ENCODE measurements at regions not wholly inside any gene's neighbourhood (a gene's known extent, or its start where the extent isn't known, plus 50 kb on each side); places are given as distances from the start of the nearest gene placed in this dataset.

- peaks cover 0 to 17% (median 0%) of the 10 kb centered on the region in 7 donors for H3K27me3 ChIP-seq
- H3K27ac ChIP-seq = no peak overlapping the region
- intact Hi-C loops (cut with DNase I) = no loop called here
- no peaks in the 10 kb centered on the region for H3K4me1 ChIP-seq
- no peak for TF ChIP-seq CTCF (IDR thresholded peaks at IDR 0.05)
- 80 to 84% methylated on average over 1 of the region's 1 CpG for WGBS, 2 donors
- H3K9me3 ChIP-seq = peaks cover 0 to 16% (median 0%) of the 10 kb centered on the region in 11 donors
- no peak for DNase-seq
- ATAC-seq = no peak
- H3K4me3 ChIP-seq = no peak overlapping the region
- no peaks in the 10 kb centered on the region for H3K36me3 ChIP-seq
Observed at GRCh38 chr20:39784693-39785092, 822.5 kb downstream of the DHX35 start.

- no peak for ATAC-seq
- Histone ChIP-seq H3K27ac (no peak overlapping the region), H3K9me3 (peaks cover 0 to 22% (median 4%) of the 10 kb centered on the region in 11 donors), H3K4me3 (no peak overlapping the region), H3K36me3 (no peaks in the 10 kb centered on the region), H3K27me3 (no peaks in the 10 kb centered on the region), H3K4me1 (peaks cover 0 to 15% (median 0%) of the 10 kb centered on the region in 9 donors)
- no peak for DNase-seq
- intact Hi-C loops (cut with DNase I) = no loop called here
- no peak for TF ChIP-seq CTCF (IDR thresholded peaks at IDR 0.05)
- 59 to 64% methylated on average over 5 of the region's 5 CpGs for WGBS, 2 donors
Observed at GRCh38 chr20:39778847-39779604, 816.9 kb downstream of the DHX35 start.

- Histone ChIP-seq H3K27ac (no peak overlapping the region), H3K27me3 (no peaks in the 10 kb centered on the region), H3K4me3 (no peak overlapping the region), H3K36me3 (no peaks in the 10 kb centered on the region), H3K9me3 (peaks cover 0 to 16% (median 2%) of the 10 kb centered on the region in 11 donors), H3K4me1 (peaks cover 0 to 15% (median 0%) of the 10 kb centered on the region in 9 donors)
- DNase-seq = no peak
- intact Hi-C loops (cut with DNase I) = no loop called here
- 92 to 95% methylated on average over 2 of the region's 2 CpGs for WGBS, 2 donors
- TF ChIP-seq CTCF (IDR thresholded peaks at IDR 0.05) = no peak
- no peak for ATAC-seq
Observed at GRCh38 chr20:39778431-39778830, 816.3 kb downstream of the DHX35 start.

GRCh38 chr20:39777610-39778009, 815.5 kb downstream of the DHX35 start:
- intact Hi-C loops (cut with DNase I) = no loop called here
- Histone ChIP-seq H3K4me3 (no peak overlapping the region), H3K27me3 (no peaks in the 10 kb centered on the region), H3K36me3 (no peaks in the 10 kb centered on the region), H3K27ac (no peak overlapping the region), H3K4me1 (peaks cover 0 to 15% (median 0%) of the 10 kb centered on the region in 9 donors), H3K9me3 (peaks cover 0 to 10% (median 0%) of the 10 kb centered on the region in 11 donors)
- DNase-seq = no peak
- ATAC-seq = no peak
- no peak for TF ChIP-seq CTCF (IDR thresholded peaks at IDR 0.05)
